ENCODE measurements at regions not wholly inside any gene's neighbourhood (a gene's known extent, or its start where the extent isn't known, plus 50 kb on each side); places are given as distances from the start of the nearest gene placed in this dataset.

GRCh38 chr1:37169241-37169640 is 134.9 kb upstream of the GRIK3 start:
- no peak overlapping the region for H3K27ac Mint-ChIP-seq (ENCODE audit: unreplicated experiment)
- no peaks in the 10 kb centered on the region for H3K36me3 Mint-ChIP-seq (ENCODE audit: insufficient read depth, unreplicated experiment)
- BruUV-seq (replicated peaks) = no TSS peak
- no peaks in the 10 kb centered on the region for H3K9me3 Mint-ChIP-seq (ENCODE audit: low read depth, unreplicated experiment)
- CTCF ChIA-PET = no interaction called here
- intact Hi-C loops (cut with micrococcal nuclease; ENCODE audit: unreplicated experiment) = no loop called here
- no peak for DNase-seq
- no peak for TF ChIP-seq CTCF (IDR thresholded peaks at IDR 0.05; ENCODE audit: unreplicated experiment)
- H3K4me1 Mint-ChIP-seq (ENCODE audit: low read depth, unreplicated experiment) = no peaks in the 10 kb centered on the region
- peaks cover 73% of the 10 kb centered on the region for H3K27me3 Mint-ChIP-seq (ENCODE audit: unreplicated experiment)
- no peak overlapping the region for H3K4me3 Mint-ChIP-seq (ENCODE audit: low read depth, unreplicated experiment)

GRCh38 chr1:37169743-37170275 is 135.5 kb upstream of the GRIK3 start:
- CTCF ChIA-PET = no interaction called here
- Mint-ChIP-seq H3K4me3 (ENCODE audit: low read depth, unreplicated experiment) (no peak overlapping the region), H3K27me3 (ENCODE audit: unreplicated experiment) (peaks cover 79% of the 10 kb centered on the region), H3K9me3 (ENCODE audit: low read depth, unreplicated experiment) (no peaks in the 10 kb centered on the region), H3K36me3 (ENCODE audit: insufficient read depth, unreplicated experiment) (no peaks in the 10 kb centered on the region), H3K27ac (ENCODE audit: unreplicated experiment) (no peak overlapping the region), H3K4me1 (ENCODE audit: low read depth, unreplicated experiment) (no peaks in the 10 kb centered on the region)
- no peak for DNase-seq
- intact Hi-C loops (cut with micrococcal nuclease; ENCODE audit: unreplicated experiment) = loop anchor here (10.0 kb wide), 1 partner anchor 595 kb away; no protein-coding TSS in a partner anchor
- BruUV-seq (replicated peaks) = no TSS peak
- TF ChIP-seq CTCF (IDR thresholded peaks at IDR 0.05; ENCODE audit: unreplicated experiment) = no peak

- H3K4me1 Mint-ChIP-seq (ENCODE audit: low read depth, unreplicated experiment) = no peaks in the 10 kb centered on the region
- intact Hi-C loops (cut with micrococcal nuclease; ENCODE audit: unreplicated experiment) = loop anchor here (10.0 kb wide), 1 partner anchor 597 kb away; no protein-coding TSS in a partner anchor
- no peaks in the 10 kb centered on the region for H3K36me3 Mint-ChIP-seq (ENCODE audit: insufficient read depth, unreplicated experiment)
- no peak for TF ChIP-seq CTCF (IDR thresholded peaks at IDR 0.05; ENCODE audit: unreplicated experiment)
- H3K4me3 Mint-ChIP-seq (ENCODE audit: low read depth, unreplicated experiment) = no peak overlapping the region
- no TSS peak for BruUV-seq (replicated peaks)
- CTCF ChIA-PET = no interaction called here
- H3K27me3 Mint-ChIP-seq (ENCODE audit: unreplicated experiment) = peaks cover 93% of the 10 kb centered on the region
- H3K9me3 Mint-ChIP-seq (ENCODE audit: low read depth, unreplicated experiment) = no peaks in the 10 kb centered on the region
- no peak for DNase-seq
- no peak overlapping the region for H3K27ac Mint-ChIP-seq (ENCODE audit: unreplicated experiment)
Observed at GRCh38 chr1:37171691-37172090, 137.4 kb upstream of the GRIK3 start.

- Mint-ChIP-seq H3K36me3 (ENCODE audit: insufficient read depth, unreplicated experiment) (no peaks in the 10 kb centered on the region), H3K27ac (ENCODE audit: unreplicated experiment) (no peak overlapping the region), H3K9me3 (ENCODE audit: low read depth, unreplicated experiment) (no peaks in the 10 kb centered on the region), H3K4me3 (ENCODE audit: low read depth, unreplicated experiment) (no peak overlapping the region), H3K27me3 (ENCODE audit: unreplicated experiment) (peaks cover 85% of the 10 kb centered on the region), H3K4me1 (ENCODE audit: low read depth, unreplicated experiment) (no peaks in the 10 kb centered on the region)
- TF ChIP-seq CTCF (IDR thresholded peaks at IDR 0.05; ENCODE audit: unreplicated experiment) = no peak
- no peak for DNase-seq
- intact Hi-C loops (cut with micrococcal nuclease; ENCODE audit: unreplicated experiment) = loop anchor here (10.0 kb wide), 1 partner anchor 600 kb away; no protein-coding TSS in a partner anchor
- CTCF ChIA-PET = no interaction called here
- no TSS peak for BruUV-seq (replicated peaks)
Observed at GRCh38 chr1:37174341-37174740, 140.0 kb upstream of the GRIK3 start.
